ENCODE measurements at regions not wholly inside any gene's neighbourhood (a gene's known extent, or its start where the extent isn't known, plus 50 kb on each side); places are given as distances from the start of the nearest gene placed in this dataset.

GRCh38 chr7:116152276-116152675, 58.1 kb upstream of the TES start:
- no peak for TF ChIP-seq CTCF (IDR thresholded peaks at IDR 0.05; ENCODE audit: low read depth, low read length)
- no peak for DNase-seq (ENCODE audit: low read depth in 2 of 2)
- H3K4me3 ChIP-seq (replicated peaks in 1 of 2; ENCODE audit: low read depth in 2 of 2, low read length in 2 of 2) = no peak overlapping the region

DNA sequence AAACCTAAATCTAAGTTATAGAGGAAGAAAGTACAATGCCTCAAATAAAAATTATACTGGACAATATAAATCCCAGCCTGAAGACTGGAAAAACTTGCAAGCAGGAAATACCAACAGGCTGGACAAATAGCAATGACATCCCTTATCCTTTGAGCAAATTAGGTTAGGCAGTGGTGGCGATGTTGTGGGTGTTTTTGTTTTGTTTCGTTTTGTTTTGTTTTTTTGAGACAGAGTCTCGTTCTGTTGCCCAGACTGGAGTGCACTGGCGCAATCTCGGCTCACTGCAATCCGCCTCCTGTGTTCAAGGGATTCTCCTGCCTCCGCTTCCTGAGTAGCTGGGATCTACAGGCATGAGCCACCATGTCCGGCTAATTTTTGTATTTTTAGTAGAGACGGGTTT, 57.3 kb upstream of the TES start:
- no peak for DNase-seq (ENCODE audit: low read depth in 2 of 2)
- no peak for TF ChIP-seq CTCF (IDR thresholded peaks at IDR 0.05; ENCODE audit: low read depth, low read length)
- H3K4me3 ChIP-seq (replicated peaks in 1 of 2; ENCODE audit: low read depth in 2 of 2, low read length in 2 of 2) = no peak overlapping the region

- DNase-seq (ENCODE audit: low read depth in 2 of 2) = no peak
- no peak for TF ChIP-seq CTCF (IDR thresholded peaks at IDR 0.05; ENCODE audit: low read depth, low read length)
- H3K4me3 ChIP-seq (replicated peaks in 1 of 2; ENCODE audit: low read depth in 2 of 2, low read length in 2 of 2) = no peak overlapping the region
Measured at GRCh38 chr7:116159711-116160110, 50.6 kb upstream of the TES start.

Measured in cardiac fibroblast (primary cell).